Testis (tissue), 2 donors: ENCODE measurements at regions not wholly inside any gene's neighbourhood (a gene's known extent, or its start where the extent isn't known, plus 50 kb on each side); places are given as distances from the start of the nearest gene placed in this dataset.

Experiments used
- DNase-seq: peaks from one replicate; pipeline ENCODE4 v3.0.0-alpha.2; 2019
- H3K27ac ChIP-seq, 2 donors: fragments of 200-600 bp; sonication (generic); one replicate each; pipeline ENCODE4 v1.5.1; 2019
- H3K27me3 ChIP-seq: fragments of 200-600 bp; sonication (generic); one replicate; pipeline ENCODE4 v1.5.1; 2019
- H3K36me3 ChIP-seq: fragments of 200-600 bp; sonication (generic); one replicate; pipeline ENCODE4 v1.5.1; 2017; ENCODE audit warnings: low read depth; ENCODE audit errors: missing control alignments
- H3K4me1 ChIP-seq: fragments of 200-600 bp; sonication (generic); one replicate; pipeline ENCODE4 v1.5.1; 2019
- H3K4me3 ChIP-seq, 2 donors: fragments of 200-600 bp; sonication (generic); one replicate each; pipeline ENCODE4 v1.5.1; 2017 to 2019
- H3K9me3 ChIP-seq: fragments of 200-600 bp; sonication (generic); one replicate; pipeline ENCODE4 v1.5.1; 2017
- POLR2A ChIP-seq: fragments of 450-650 bp; IDR thresholded peaks from one replicate; pipeline ENCODE4 v1.6.1; 2017; ENCODE audit warnings: antibody characterized with exemption, mild to moderate bottlenecking, moderate library complexity
- WGBS, 2 donors: methylation state at CpG; one replicate each; pipeline ENCODE4 v1.1.5; 2018; 5-methylcytosine and 5-hydroxymethylcytosine counted together
- intact Hi-C: fragments of 100-400 bp; cut with DNase I; formaldehyde crosslinking; loops from one replicate; pipeline ENCODE4 v1.15.1; 2023; ENCODE audit warnings: low total_unique reads
- TF ChIP-seq, protein P1 (sequence below), 3 experiments: fragments of 450-650 bp in 2 of 3; fragments of 200-600 bp in 1 of 3; sonication (generic) in 1 of 3; IDR thresholded peaks; one replicate each; pipeline ENCODE4 v1.5.1; 2016 to 2019; ENCODE audit warnings: antibody characterized with exemption in 3 of 3, mild to moderate bottlenecking in 2 of 3, moderate library complexity in 1 of 3

DNA sequence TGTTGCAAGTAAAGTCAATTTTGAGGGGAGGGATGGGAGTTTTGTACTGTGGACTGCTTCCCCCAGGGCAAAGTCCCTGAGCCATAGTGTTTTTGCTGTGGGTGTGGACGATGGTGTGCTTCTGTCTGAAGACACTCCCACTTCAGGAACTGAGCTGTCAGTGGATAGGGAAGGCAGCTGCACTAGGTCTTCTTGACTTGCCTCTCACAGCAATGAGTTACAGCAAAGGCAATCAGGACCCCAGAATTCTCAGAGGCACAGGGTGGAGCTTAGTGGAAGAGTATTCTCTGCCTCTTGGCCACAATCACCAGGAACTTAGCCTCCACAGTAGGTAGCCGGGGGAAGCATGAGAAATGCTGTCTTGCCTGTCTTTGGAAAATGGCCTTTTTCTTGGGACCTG lies 1416.6 kb upstream of the MIR17HG start:
- H3K9me3 ChIP-seq: no peaks in the 10 kb centered on the region
- DNase-seq: no peak
- WGBS, 2 donors: 81 to 83% methylated on average over 2 of the region's 2 CpGs
- H3K27ac ChIP-seq: no peak overlapping the region
- no peaks in the 10 kb centered on the region for H3K27me3 ChIP-seq
- TF ChIP-seq POLR2A: no peak
- TF ChIP-seq, protein P1, sequence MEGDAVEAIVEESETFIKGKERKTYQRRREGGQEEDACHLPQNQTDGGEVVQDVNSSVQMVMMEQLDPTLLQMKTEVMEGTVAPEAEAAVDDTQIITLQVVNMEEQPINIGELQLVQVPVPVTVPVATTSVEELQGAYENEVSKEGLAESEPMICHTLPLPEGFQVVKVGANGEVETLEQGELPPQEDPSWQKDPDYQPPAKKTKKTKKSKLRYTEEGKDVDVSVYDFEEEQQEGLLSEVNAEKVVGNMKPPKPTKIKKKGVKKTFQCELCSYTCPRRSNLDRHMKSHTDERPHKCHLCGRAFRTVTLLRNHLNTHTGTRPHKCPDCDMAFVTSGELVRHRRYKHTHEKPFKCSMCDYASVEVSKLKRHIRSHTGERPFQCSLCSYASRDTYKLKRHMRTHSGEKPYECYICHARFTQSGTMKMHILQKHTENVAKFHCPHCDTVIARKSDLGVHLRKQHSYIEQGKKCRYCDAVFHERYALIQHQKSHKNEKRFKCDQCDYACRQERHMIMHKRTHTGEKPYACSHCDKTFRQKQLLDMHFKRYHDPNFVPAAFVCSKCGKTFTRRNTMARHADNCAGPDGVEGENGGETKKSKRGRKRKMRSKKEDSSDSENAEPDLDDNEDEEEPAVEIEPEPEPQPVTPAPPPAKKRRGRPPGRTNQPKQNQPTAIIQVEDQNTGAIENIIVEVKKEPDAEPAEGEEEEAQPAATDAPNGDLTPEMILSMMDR (IDR thresholded peaks at IDR 0.05): no peak
- H3K4me3 ChIP-seq: no peak overlapping the region
- H3K36me3 ChIP-seq: no peaks in the 10 kb centered on the region
- H3K4me1 ChIP-seq: no peaks in the 10 kb centered on the region
- intact Hi-C loops: no loop called here

- no peak for TF ChIP-seq POLR2A
- H3K27ac ChIP-seq: no peak overlapping the region
- H3K36me3 ChIP-seq: no peaks in the 10 kb centered on the region
- no peaks in the 10 kb centered on the region for H3K9me3 ChIP-seq
- intact Hi-C loops: no loop called here
- no peak for DNase-seq
- no peak overlapping the region for H3K4me3 ChIP-seq
- no peaks in the 10 kb centered on the region for H3K27me3 ChIP-seq
- WGBS, 2 donors: 58 to 65% methylated on average over 8 of the region's 8 CpGs
- no peaks in the 10 kb centered on the region for H3K4me1 ChIP-seq
These were observed 1414.6 kb upstream of the MIR17HG start for GRCh38 chr13:89932902-89933301.

DNA sequence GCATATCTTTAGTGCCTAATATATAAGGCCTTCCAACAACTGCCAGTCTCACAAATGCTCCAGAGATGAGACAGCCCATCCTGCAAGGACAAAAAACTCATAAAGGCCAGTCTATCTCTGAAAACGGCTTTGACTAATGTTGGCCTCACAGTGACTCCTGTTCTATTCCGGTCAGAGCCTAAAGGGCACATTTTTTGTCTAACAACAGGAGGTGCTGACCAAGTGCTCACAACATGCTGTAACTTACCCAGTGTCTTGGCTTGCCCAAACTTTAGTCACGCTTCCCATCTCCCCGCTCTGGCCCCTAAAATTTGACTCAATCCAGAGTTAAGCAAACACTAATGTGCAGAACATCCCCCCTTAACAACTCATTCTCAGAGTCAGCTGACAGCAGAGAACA lies 1411.2 kb upstream of the MIR17HG start:
- no peaks in the 10 kb centered on the region for H3K4me1 ChIP-seq
- no peak overlapping the region for H3K27ac ChIP-seq
- no peaks in the 10 kb centered on the region for H3K27me3 ChIP-seq
- no peak overlapping the region for H3K4me3 ChIP-seq
- H3K9me3 ChIP-seq: no peaks in the 10 kb centered on the region
- H3K36me3 ChIP-seq: no peaks in the 10 kb centered on the region
- TF ChIP-seq, protein P1 (IDR thresholded peaks at IDR 0.05): no peak
- TF ChIP-seq POLR2A: no peak
- no peak for DNase-seq
- intact Hi-C loops: no loop called here
- 86 to 87% methylated on average over 4 of the region's 4 CpGs for WGBS, 2 donors

DNA sequence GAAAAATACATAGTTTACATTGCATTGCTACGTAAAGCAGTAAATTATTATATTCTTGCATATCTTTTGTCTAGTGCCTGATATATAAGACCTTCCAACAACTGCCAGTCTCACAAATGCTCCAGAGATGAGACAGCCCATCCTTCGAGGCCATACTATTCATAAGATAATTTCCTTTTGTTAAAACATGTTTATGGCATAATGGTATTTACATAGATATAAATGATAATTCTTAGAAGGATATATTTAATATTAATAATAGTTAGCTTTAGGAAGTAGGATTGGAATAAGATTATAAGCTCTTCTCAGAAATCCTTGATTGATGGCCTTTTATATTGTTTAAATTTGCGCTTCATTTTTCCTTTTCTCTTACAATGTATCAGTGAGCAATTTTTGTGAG lies 1410.1 kb upstream of the MIR17HG start:
- no peak for TF ChIP-seq POLR2A
- TF ChIP-seq, protein P1 (IDR thresholded peaks at IDR 0.05): no peak
- intact Hi-C loops: no loop called here
- no peaks in the 10 kb centered on the region for H3K36me3 ChIP-seq
- DNase-seq: no peak
- WGBS, 2 donors: 89 to 92% methylated on average over 3 of the region's 3 CpGs
- no peak overlapping the region for H3K27ac ChIP-seq
- no peaks in the 10 kb centered on the region for H3K27me3 ChIP-seq
- H3K4me3 ChIP-seq: no peak overlapping the region
- H3K4me1 ChIP-seq: no peaks in the 10 kb centered on the region
- no peaks in the 10 kb centered on the region for H3K9me3 ChIP-seq

- Histone ChIP-seq H3K27me3 (no peaks in the 10 kb centered on the region), H3K36me3 (no peaks in the 10 kb centered on the region), H3K9me3 (no peaks in the 10 kb centered on the region), H3K4me1 (no peaks in the 10 kb centered on the region), H3K4me3 (no peak overlapping the region), H3K27ac (no peak overlapping the region)
- WGBS, 2 donors: 73 to 89% methylated on average over 1 of the region's 1 CpG
- TF ChIP-seq, protein P1 (IDR thresholded peaks at IDR 0.05): no peak
- no peak for TF ChIP-seq POLR2A
- no peak for DNase-seq
- intact Hi-C loops: no loop called here
These were observed 1407.1 kb upstream of the MIR17HG start for GRCh38 chr13:89940383-89940782.
